ENCODE measurements at regions not wholly inside any gene's neighbourhood (a gene's known extent, or its start where the extent isn't known, plus 50 kb on each side); places are given as distances from the start of the nearest gene placed in this dataset.
A peak's percentile ranks its signal among the peaks of the same experiment; 100 is the strongest.

DNA sequence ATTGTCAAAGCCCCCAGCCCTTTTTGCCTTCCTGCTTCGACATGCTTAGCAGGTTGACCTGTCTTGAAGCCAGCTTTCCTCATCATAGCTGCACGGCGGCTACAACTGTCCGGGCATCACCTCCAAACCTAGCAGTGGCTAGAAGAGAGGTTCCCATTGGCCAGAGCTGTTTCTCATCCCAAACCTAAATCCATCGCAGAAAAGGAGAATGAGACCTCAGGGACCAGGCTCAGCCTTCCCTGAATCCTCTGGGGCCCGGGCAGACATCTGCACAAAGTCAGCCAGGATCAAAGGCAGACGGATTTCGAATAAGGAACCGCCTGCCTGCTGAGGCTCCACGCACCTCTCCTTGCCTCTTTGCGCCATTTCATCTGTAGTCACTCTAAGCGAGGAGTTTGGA, 101.7 kb upstream of the SLC66A3 start:
- Histone ChIP-seq H3K27ac (ENCODE audit: low read depth, low read length) (no peak overlapping the region), H3K4me1 (replicated peaks in 1 of 4; ENCODE audit: control insufficient read depth in 3 of 4, insufficient read depth in 4 of 4, low read length in 3 of 4) (no peaks in the 10 kb centered on the region; a peak in 1 of 7 replicates), H3K9me3 (ENCODE audit: insufficient read depth in 2 of 2, low read depth in 1 of 2, low read length in 1 of 2) (no peaks in the 10 kb centered on the region), H3K14ac (ENCODE audit: insufficient read length) (no peak overlapping the region), H2BK120ac (replicated peaks; ENCODE audit: low read depth, low read length) (no peak overlapping the region), H3K36me3 (ENCODE audit: control insufficient read depth in 2 of 4, insufficient read depth in 4 of 4, low read length in 3 of 4) (no peaks in the 10 kb centered on the region), H3K23ac (ENCODE audit: insufficient read length) (no peak overlapping the region), H3K4me2 (ENCODE audit: insufficient read depth in 1 of 2, low read depth in 2 of 2, low read length in 2 of 2) (no peak overlapping the region), H2BK20ac (ENCODE audit: low read length) (no peak overlapping the region), H3K18ac (ENCODE audit: extremely low read depth, low read length) (no peak overlapping the region), H3K56ac (replicated peaks; ENCODE audit: insufficient read length, low read depth, low read length) (no peak overlapping the region), H3K4me3 (ENCODE audit: extremely low read depth in 1 of 4, insufficient read depth in 2 of 4, low read depth in 3 of 4, low read length in 4 of 4) (no peak overlapping the region), H3K23me2 (ENCODE audit: low read depth, low read length) (no peaks in the 10 kb centered on the region), H3K4ac (replicated peaks; ENCODE audit: insufficient read length, low read depth, low read length) (no peak overlapping the region), H2BK15ac (ENCODE audit: low read length) (no peak overlapping the region), H4K8ac (ENCODE audit: extremely low read depth, insufficient read depth, low read length) (no peak overlapping the region), H3K9ac (replicated peaks in 1 of 4; ENCODE audit: extremely low read depth in 1 of 4, low read depth in 3 of 4, low read length in 3 of 4) (no peak overlapping the region), H3K79me1 (ENCODE audit: low read depth, low read length) (no peaks in the 10 kb centered on the region), H3K27me3 (replicated peaks in 1 of 4; ENCODE audit: control insufficient read depth in 3 of 4, extremely low read depth in 1 of 4, insufficient read depth in 3 of 4, low read length in 3 of 4) (no peaks in the 10 kb centered on the region), H4K91ac (replicated peaks; ENCODE audit: insufficient read length, low read length) (no peak overlapping the region), H4K20me1 (replicated peaks in 1 of 2; ENCODE audit: control insufficient read depth in 1 of 2, insufficient read depth in 2 of 2, low read length in 2 of 2) (no peaks in the 10 kb centered on the region), H2AFZ (ENCODE audit: low read length) (no peak overlapping the region), H4K5ac (ENCODE audit: insufficient read length, low read depth, low read length) (no peak overlapping the region), H2AK5ac (ENCODE audit: low read depth, low read length) (no peak overlapping the region), H3K79me2 (ENCODE audit: control insufficient read depth in 1 of 2, insufficient read depth in 2 of 2, low read length in 2 of 2) (no peaks in the 10 kb centered on the region), H2BK5ac (ENCODE audit: low read depth, low read length) (no peak overlapping the region), H2BK12ac (ENCODE audit: low read depth, low read length) (no peak overlapping the region)
- ChIA-PET CTCF (ENCODE audit: partially characterized antibody) (interaction anchor here (0.6 to 1.3 kb wide), 3 partner anchors 29 to 221 kb away, joined by 3 to 4 read pairs (median 4); no protein-coding TSS in a partner anchor), POLR2A (ENCODE audit: partially characterized antibody) (no interaction called here)
- 87% methylated on average over 12 of the region's 12 CpGs; no CpG with 5 or more reads in 1 of the 2 experiments for WGBS, 2 experiments (ENCODE audit: extremely low coverage in 1 of 2, insufficient coverage in 1 of 2, insufficient read length in 1 of 2, insufficient replicate concordance in 2 of 2, low coverage in 1 of 2, low lambda C conversion rate in 2 of 2, missing lambda C conversion rate in 1 of 2)
- DNase-seq (ENCODE audit: low read depth in 1 of 2, low spot score in 2 of 2) (peak in 1 of 2 experiments; percentile 26), FAIRE-seq (no peak)
- TF ChIP-seq RAD21 (IDR thresholded peaks at IDR 0.05 in 1 of 2, conservative IDR thresholded peaks at IDR 0.05 in 1 of 2; ENCODE audit: low read depth in 2 of 2, low read length in 2 of 2) (no peak), SIN3A (conservative IDR thresholded peaks at IDR 0.05 in 1 of 2, IDR thresholded peaks at IDR 0.05 in 1 of 2; ENCODE audit: low read depth in 1 of 2, low read length in 2 of 2) (no peak), SIRT6 (IDR thresholded peaks at IDR 0.05; ENCODE audit: low read length) (no peak), POLR2A (IDR thresholded peaks at IDR 0.05; ENCODE audit: control extremely low read depth in 1 of 2, low read depth in 2 of 2, low read length in 2 of 2) (no peak), POLR2AphosphoS5 (IDR thresholded peaks at IDR 0.05; ENCODE audit: low read depth, low read length) (no peak), HDAC2 (IDR thresholded peaks at IDR 0.05; ENCODE audit: borderline replicate concordance in 1 of 2, low read depth in 2 of 2, low read length in 2 of 2) (no peak), HDAC6 (IDR thresholded peaks at IDR 0.05; ENCODE audit: low read depth, low read length) (no peak), CTBP2 (IDR thresholded peaks at IDR 0.05; ENCODE audit: borderline replicate concordance, insufficient read depth, insufficient read length, low read length) (no peak), EZH2 (IDR thresholded peaks at IDR 0.05; ENCODE audit: low read depth, low read length, severe bottlenecking) (no peak), RXRA (IDR thresholded peaks at IDR 0.05; ENCODE audit: insufficient read depth, low read depth, low read length) (no peak)
- TF ChIP-seq, protein P1, sequence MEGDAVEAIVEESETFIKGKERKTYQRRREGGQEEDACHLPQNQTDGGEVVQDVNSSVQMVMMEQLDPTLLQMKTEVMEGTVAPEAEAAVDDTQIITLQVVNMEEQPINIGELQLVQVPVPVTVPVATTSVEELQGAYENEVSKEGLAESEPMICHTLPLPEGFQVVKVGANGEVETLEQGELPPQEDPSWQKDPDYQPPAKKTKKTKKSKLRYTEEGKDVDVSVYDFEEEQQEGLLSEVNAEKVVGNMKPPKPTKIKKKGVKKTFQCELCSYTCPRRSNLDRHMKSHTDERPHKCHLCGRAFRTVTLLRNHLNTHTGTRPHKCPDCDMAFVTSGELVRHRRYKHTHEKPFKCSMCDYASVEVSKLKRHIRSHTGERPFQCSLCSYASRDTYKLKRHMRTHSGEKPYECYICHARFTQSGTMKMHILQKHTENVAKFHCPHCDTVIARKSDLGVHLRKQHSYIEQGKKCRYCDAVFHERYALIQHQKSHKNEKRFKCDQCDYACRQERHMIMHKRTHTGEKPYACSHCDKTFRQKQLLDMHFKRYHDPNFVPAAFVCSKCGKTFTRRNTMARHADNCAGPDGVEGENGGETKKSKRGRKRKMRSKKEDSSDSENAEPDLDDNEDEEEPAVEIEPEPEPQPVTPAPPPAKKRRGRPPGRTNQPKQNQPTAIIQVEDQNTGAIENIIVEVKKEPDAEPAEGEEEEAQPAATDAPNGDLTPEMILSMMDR (IDR thresholded peaks at IDR 0.05; ENCODE audit: control extremely low read depth in 1 of 3, insufficient read depth in 1 of 3, low read depth in 1 of 3, low read length in 3 of 3): no peak

Data from H1 (cell line).